GM23338 (cell line): ENCODE measurements at regions not wholly inside any gene's neighbourhood (a gene's known extent, or its start where the extent isn't known, plus 50 kb on each side); places are given as distances from the start of the nearest gene placed in this dataset.
A peak's percentile ranks its signal among the peaks of the same experiment; 100 is the strongest.

Experiments used
- ATAC-seq: fragments of 200-7000 bp; cut with Tn5 transposase; 3 replicates; pipeline ENCODE4 v1.9.1; 2020
- DNase-seq: peaks from one replicate; pipeline ENCODE4 v3.0.0-alpha.2; 2015; ENCODE audit warnings: low spot score
- H2AFZ ChIP-seq: fragments of 200-600 bp; sonication (generic); 2 replicates; pipeline ENCODE4 v1.8.0; 2016; ENCODE audit warnings: antibody characterized with exemption, mild to moderate bottlenecking, moderate library complexity
- H3F3A ChIP-seq: fragments of 200-600 bp; sonication (generic); replicated peaks from 2 replicates; pipeline ENCODE4 v1.8.0; 2017; ENCODE audit warnings: antibody characterized with exemption, mixed run types, low read depth
- H3K27ac ChIP-seq: fragments of 200-600 bp; sonication (generic); 2 replicates; pipeline ENCODE4 v1.6.1; 2016; ENCODE audit warnings: low read depth
- H3K27me3 ChIP-seq: fragments of 200-600 bp; sonication (generic); 2 replicates; pipeline ENCODE4 v1.8.0; 2016; ENCODE audit warnings: mild to moderate bottlenecking, mixed run types, moderate library complexity; ENCODE audit not compliant: insufficient read depth
- H3K36me3 ChIP-seq: fragments of 200-600 bp; sonication (generic); 2 replicates; pipeline ENCODE4 v1.8.0; 2016; ENCODE audit warnings: mild to moderate bottlenecking; ENCODE audit not compliant: insufficient read depth
- H3K4me1 ChIP-seq: fragments of 200-600 bp; sonication (generic); 2 replicates; pipeline ENCODE4 v1.8.0; 2016; ENCODE audit warnings: mild to moderate bottlenecking, moderate library complexity; ENCODE audit not compliant: insufficient read depth
- H3K4me2 ChIP-seq: fragments of 200-600 bp; sonication (generic); 2 replicates; pipeline ENCODE4 v1.7.1; 2017; ENCODE audit warnings: mixed run types
- H3K4me3 ChIP-seq: fragments of 200-600 bp; sonication (generic); 2 replicates; pipeline ENCODE4 v1.6.1; 2016; ENCODE audit warnings: mixed run types
- H3K79me2 ChIP-seq: fragments of 200-600 bp; sonication (generic); replicated peaks from 2 replicates; pipeline ENCODE4 v1.8.0; 2017; ENCODE audit warnings: mild to moderate bottlenecking; ENCODE audit not compliant: insufficient read depth
- H3K9me2 ChIP-seq: fragments of 200-600 bp; sonication (generic); 2 replicates; pipeline ENCODE4 v1.8.0; 2017; ENCODE audit not compliant: insufficient read depth
- H4K20me1 ChIP-seq: fragments of 200-600 bp; sonication (generic); replicated peaks from 2 replicates; pipeline ENCODE4 v1.8.0; 2017; ENCODE audit warnings: mild to moderate bottlenecking; ENCODE audit not compliant: insufficient read depth
- H3K27ac Mint-ChIP-seq: 2 replicates; pipeline ENCODE4 v1.8.0; 2020; ENCODE audit warnings: inconsistent platforms, mild to moderate bottlenecking, moderate library complexity, mixed read lengths
- H3K27me3 Mint-ChIP-seq: 3 replicates; pipeline ENCODE4 v1.8.0; 2022; ENCODE audit warnings: low read depth, mild to moderate bottlenecking, moderate library complexity, mixed read lengths, inconsistent platforms; ENCODE audit not compliant: insufficient read depth, poor library complexity
- H3K36me3 Mint-ChIP-seq: 3 replicates; pipeline ENCODE4 v1.8.0; 2021; ENCODE audit warnings: low read depth, mild to moderate bottlenecking, inconsistent platforms, moderate library complexity, mixed read lengths
- H3K4me1 Mint-ChIP-seq: 3 replicates; pipeline ENCODE4 v1.8.0; 2020; ENCODE audit warnings: mild to moderate bottlenecking, inconsistent platforms, mixed read lengths
- H3K4me3 Mint-ChIP-seq: 3 replicates; pipeline ENCODE4 v1.8.0; 2021; ENCODE audit warnings: moderate library complexity, mild to moderate bottlenecking, inconsistent platforms, mixed read lengths
- H3K9me3 Mint-ChIP-seq: 3 replicates; pipeline ENCODE4 v1.8.0; 2020; ENCODE audit warnings: moderate library complexity, mild to moderate bottlenecking, inconsistent platforms, mixed read lengths
- CREB1 ChIP-seq: fragments of 250-450 bp; sonication (Bioruptor Pico); IDR thresholded peaks from 2 replicates; pipeline ENCODE4 v1.5.0; 2020; ENCODE audit warnings: low read depth, mild to moderate bottlenecking, moderate library complexity
- CTCF ChIP-seq, 2 experiments: fragments of 200-600 bp in 1 of 2; sonication (generic) in 1 of 2; conservative IDR thresholded peaks; 2 replicates each; pipeline versions ENCODE4 v1.5.1 to v1.6.1; 2016 to 2017; ENCODE audit warnings: antibody characterized with exemption in 2 of 2, low read depth in 2 of 2, mild to moderate bottlenecking in 2 of 2, moderate library complexity in 1 of 2
- ETS1 ChIP-seq: IDR thresholded peaks from 2 replicates; pipeline ENCODE4 v1.6.1; 2016; ENCODE audit warnings: antibody characterized with exemption
- EZH2 ChIP-seq: fragments of 200-600 bp; sonication (generic); IDR thresholded peaks from one replicate; pipeline ENCODE4 v1.8.0; 2017; ENCODE audit warnings: antibody characterized with exemption, mild to moderate bottlenecking, low read depth; ENCODE audit not compliant: unreplicated experiment
- EZH2phosphoT487 ChIP-seq: fragments of 200-600 bp; sonication (generic); IDR thresholded peaks from one replicate; pipeline ENCODE4 v1.8.1; 2018; ENCODE audit warnings: antibody characterized with exemption; ENCODE audit not compliant: unreplicated experiment
- JUNB ChIP-seq: IDR thresholded peaks from one replicate; pipeline ENCODE4 v1.6.1; 2016; ENCODE audit warnings: antibody characterized with exemption; ENCODE audit not compliant: unreplicated experiment
- NANOG ChIP-seq: IDR thresholded peaks from 2 replicates; pipeline ENCODE4 v1.6.1; 2016; ENCODE audit warnings: antibody characterized with exemption, borderline replicate concordance
- POLR2AphosphoS5 ChIP-seq: IDR thresholded peaks from 2 replicates; pipeline ENCODE4 v1.6.1; 2016; ENCODE audit warnings: antibody characterized with exemption, low read depth
- REST ChIP-seq: IDR thresholded peaks from one replicate; pipeline ENCODE4 v1.6.1; 2018; ENCODE audit warnings: antibody characterized with exemption; ENCODE audit not compliant: unreplicated experiment
- STAT1 ChIP-seq: IDR thresholded peaks from one replicate; pipeline ENCODE4 v1.6.1; 2016; ENCODE audit warnings: antibody characterized with exemption; ENCODE audit not compliant: unreplicated experiment
- ZNF114 ChIP-seq: fragments of 250-450 bp; sonication (Bioruptor Pico); IDR thresholded peaks from 2 replicates; pipeline ENCODE4 v1.5.0; 2020; ENCODE audit warnings: mild to moderate bottlenecking, moderate library complexity
- ZNF331 ChIP-seq: fragments of 250-450 bp; sonication (Bioruptor Pico); IDR thresholded peaks from 2 replicates; pipeline ENCODE4 v1.5.0; 2020; ENCODE audit warnings: low read depth, mild to moderate bottlenecking, moderate library complexity
- ZNF462 ChIP-seq: fragments of 250-450 bp; sonication (Bioruptor Pico); IDR thresholded peaks from 2 replicates; pipeline ENCODE4 v1.5.0; 2020; ENCODE audit warnings: mild to moderate bottlenecking, moderate library complexity

GRCh38 chr2:215613888-215614287 is 178.0 kb upstream of the FN1 start:
- peak overlapping the region; percentile 76; the same call in 1 of the 2 replicates for H3K27ac ChIP-seq

More at GRCh38 chr2:215613888-215614287, 178.0 kb upstream of the FN1 start:
- no peaks in the 10 kb centered on the region for H3K27me3 ChIP-seq
- peaks cover 41% of the 10 kb centered on the region for H3K4me1 ChIP-seq
- peaks cover 24% of the 10 kb centered on the region for H3K9me3 Mint-ChIP-seq
- H3K4me2 ChIP-seq, result peak overlapping the region; percentile 11; the same call in 1 of the 2 replicates
- H3K4me3 ChIP-seq, result no peak overlapping the region
- no peak overlapping the region; the same call in 1 of the 2 replicates for H3K27ac Mint-ChIP-seq
- peaks cover 2% of the 10 kb centered on the region for H3K27me3 Mint-ChIP-seq
- no peaks in the 10 kb centered on the region for H4K20me1 ChIP-seq
- no peaks in the 10 kb centered on the region for H3K79me2 ChIP-seq
- ATAC-seq (no peak), DNase-seq (no peak)
- no peaks in the 10 kb centered on the region; the same call in 1 of the 2 replicates for H3K9me2 ChIP-seq
- H3K36me3 Mint-ChIP-seq, result peaks cover 20% of the 10 kb centered on the region
- no peak overlapping the region for H3K4me3 Mint-ChIP-seq
- H3K36me3 ChIP-seq, result no peaks in the 10 kb centered on the region; the same call in 1 of the 2 replicates
- TF ChIP-seq NANOG, result no peak
- TF ChIP-seq ETS1, result no peak
- TF ChIP-seq REST, result no peak
- TF ChIP-seq STAT1, result no peak
- no peak for TF ChIP-seq EZH2
- no peak for TF ChIP-seq CTCF (conservative IDR thresholded peaks at IDR 0.05; ENCODE audit: low read depth in 2 of 2)
- no peak for TF ChIP-seq ZNF114 (CRISPR knock-in tag)
- no peak for TF ChIP-seq CREB1 (CRISPR knock-in tag)
- no peak for TF ChIP-seq ZNF462 (CRISPR knock-in tag)
- no peak for TF ChIP-seq EZH2phosphoT487
- no peak for TF ChIP-seq POLR2AphosphoS5
- TF ChIP-seq ZNF331, result no peak
- TF ChIP-seq JUNB, result no peak
- no peak overlapping the region for H2AFZ ChIP-seq
- H3K4me1 Mint-ChIP-seq, result peaks cover 40% of the 10 kb centered on the region
- H3F3A ChIP-seq, result no peaks in the 10 kb centered on the region
